Nephron progenitor cell (in vitro differentiated cells): ENCODE measurements at regions not wholly inside any gene's neighbourhood (a gene's known extent, or its start where the extent isn't known, plus 50 kb on each side); places are given as distances from the start of the nearest gene placed in this dataset.
A peak's percentile ranks its signal among the peaks of the same experiment; 100 is the strongest.

Experiments used
- DNase-seq: peaks from one replicate; pipeline ENCODE4 v3.0.0; 2021
- H3K27ac Mint-ChIP-seq: 2 replicates; pipeline ENCODE4 v1.8.0; 2021; ENCODE audit warnings: mild to moderate bottlenecking, moderate library complexity, mixed read lengths
- H3K27me3 Mint-ChIP-seq: 2 replicates; pipeline ENCODE4 v1.8.0; 2021; ENCODE audit warnings: mild to moderate bottlenecking, low read depth, mixed read lengths; ENCODE audit not compliant: poor library complexity
- H3K36me3 Mint-ChIP-seq: 2 replicates; pipeline ENCODE4 v1.8.0; 2021; ENCODE audit warnings: low read depth, mixed read lengths
- H3K4me1 Mint-ChIP-seq: 2 replicates; pipeline ENCODE4 v1.8.0; 2021; ENCODE audit warnings: mixed read lengths
- H3K4me3 Mint-ChIP-seq: 2 replicates; pipeline ENCODE4 v1.8.0; 2021; ENCODE audit warnings: mild to moderate bottlenecking, moderate library complexity, mixed read lengths
- H3K9me3 Mint-ChIP-seq: 2 replicates; pipeline ENCODE4 v1.8.0; 2021; ENCODE audit warnings: mild to moderate bottlenecking, moderate library complexity, mixed read lengths
- CTCF ChIP-seq: fragments of 200-600 bp; sonication (generic); IDR thresholded peaks from 2 replicates; pipeline ENCODE4 v1.5.0; 2021; ENCODE audit warnings: antibody characterized with exemption

DNA sequence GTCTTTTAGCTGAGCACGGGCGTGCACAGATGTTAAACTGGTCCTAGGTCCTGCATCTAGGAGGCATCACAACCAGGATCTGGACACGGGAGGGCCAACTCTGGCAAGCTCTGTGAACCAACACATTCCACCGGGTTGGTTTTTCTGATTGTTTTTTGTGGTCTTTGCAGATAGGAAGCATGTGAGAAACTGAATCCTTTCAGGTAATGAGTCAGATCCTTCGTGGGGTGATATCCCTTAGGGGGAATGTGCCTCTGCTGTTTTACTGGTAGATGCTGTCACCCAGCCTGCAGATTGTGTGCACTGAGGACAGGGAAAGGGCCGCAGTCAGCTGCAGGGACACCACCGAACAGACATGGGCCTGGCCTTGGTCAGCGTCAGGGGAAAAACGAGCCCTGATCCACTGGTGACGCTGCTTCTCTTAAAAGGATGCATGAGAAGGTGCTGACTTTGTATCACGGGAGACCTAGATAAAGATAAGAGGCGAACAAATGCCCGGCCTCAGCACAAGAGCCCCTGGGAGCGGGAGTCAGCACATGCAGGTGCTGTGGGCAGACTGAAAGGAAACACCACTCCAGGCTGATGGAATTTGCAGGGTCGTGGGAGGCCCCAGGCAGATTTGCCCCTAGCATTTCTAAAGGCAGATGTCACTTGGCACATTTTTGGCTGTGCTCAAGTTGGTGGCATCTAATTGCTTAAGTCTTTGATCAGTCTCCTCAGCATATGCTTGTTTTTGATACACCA lies 51.1 kb downstream of the DOP1B start:
- no peak overlapping the region for H3K27ac Mint-ChIP-seq
- no peaks in the 10 kb centered on the region for H3K36me3 Mint-ChIP-seq
- DNase-seq: no peak
- H3K4me3 Mint-ChIP-seq: no peak overlapping the region
- H3K27me3 Mint-ChIP-seq: no peaks in the 10 kb centered on the region
- peaks cover 48% of the 10 kb centered on the region for H3K4me1 Mint-ChIP-seq
- H3K9me3 Mint-ChIP-seq: no peaks in the 10 kb centered on the region
- TF ChIP-seq CTCF: no peak

DNA sequence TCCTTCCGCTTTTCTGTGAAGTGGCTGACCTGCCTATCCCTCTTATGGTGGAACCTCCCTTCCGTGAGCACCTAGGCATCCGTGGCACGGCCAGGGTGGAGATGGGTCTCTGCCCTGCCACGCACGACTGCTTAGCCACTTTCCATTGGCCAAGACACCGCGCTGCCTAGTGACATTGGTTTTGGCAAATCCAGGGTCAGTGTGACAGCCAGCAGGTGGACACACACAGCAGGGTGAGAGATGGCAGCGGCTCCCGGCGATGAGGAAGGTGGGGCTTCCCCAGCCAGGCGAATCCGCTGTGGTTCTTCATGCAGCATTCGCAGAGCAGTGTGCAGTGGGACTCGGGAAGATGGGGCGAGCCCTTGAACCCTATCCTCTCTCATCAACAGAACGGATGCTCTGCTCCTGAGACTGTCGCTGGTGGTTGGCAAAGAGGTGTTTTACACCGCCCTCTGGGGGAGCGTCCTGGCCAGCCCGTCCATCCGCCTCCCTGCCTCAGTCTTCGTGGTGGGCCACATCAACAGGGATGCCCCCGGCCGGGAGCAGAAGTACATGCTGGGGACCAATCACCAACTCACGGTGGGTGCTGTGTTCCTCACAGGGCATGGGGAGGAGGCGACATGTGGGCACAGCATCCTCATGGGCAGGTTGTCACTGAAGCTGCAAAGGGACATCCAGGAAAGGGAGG lies 51.8 kb downstream of the DOP1B start:
- H3K4me1 Mint-ChIP-seq: peaks cover 42% of the 10 kb centered on the region
- no peak for DNase-seq
- H3K27ac Mint-ChIP-seq: no peak overlapping the region
- no peaks in the 10 kb centered on the region for H3K9me3 Mint-ChIP-seq
- H3K27me3 Mint-ChIP-seq: no peaks in the 10 kb centered on the region
- H3K4me3 Mint-ChIP-seq: no peak overlapping the region
- H3K36me3 Mint-ChIP-seq: no peaks in the 10 kb centered on the region
- TF ChIP-seq CTCF: no peak

DNA sequence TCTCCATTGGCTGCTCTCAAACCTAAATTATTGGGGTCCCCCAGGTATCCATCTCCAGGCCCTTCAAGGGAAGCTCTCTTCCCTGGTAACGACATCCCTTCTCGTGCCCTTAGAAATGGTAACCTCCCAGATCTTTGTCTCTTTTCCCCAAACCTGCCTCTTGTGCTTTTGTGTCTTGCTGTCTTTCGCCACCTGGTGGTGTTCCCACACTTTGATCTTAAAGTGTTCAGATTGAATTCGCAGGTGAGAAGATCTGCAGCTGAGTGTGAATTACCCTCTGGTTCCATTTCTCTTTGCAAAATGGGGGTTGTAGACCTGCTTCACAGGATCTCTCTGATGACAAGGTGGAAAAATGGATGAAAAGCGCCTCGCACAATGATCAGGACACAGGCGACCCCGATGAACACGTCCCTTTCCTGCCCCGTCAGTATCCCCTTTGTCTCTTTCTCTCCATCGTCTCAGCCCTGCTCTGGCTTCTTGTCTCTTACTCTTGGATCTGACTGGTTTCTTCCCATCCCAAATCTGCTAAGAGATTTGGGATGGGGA lies 53.1 kb downstream of the DOP1B start:
- H3K27ac Mint-ChIP-seq: no peak overlapping the region
- H3K4me3 Mint-ChIP-seq: no peak overlapping the region
- no peaks in the 10 kb centered on the region for H3K36me3 Mint-ChIP-seq

GRCh38 chr21:36210779-36211659 lies 54.4 kb downstream of the DOP1B start:
- Mint-ChIP-seq H3K27me3 (no peaks in the 10 kb centered on the region), H3K4me3 (no peak overlapping the region), H3K9me3 (no peaks in the 10 kb centered on the region), H3K36me3 (no peaks in the 10 kb centered on the region), H3K27ac (peak overlapping the region; percentile 68), H3K4me1 (peaks cover 37% of the 10 kb centered on the region)
- DNase-seq: no peak
- TF ChIP-seq CTCF: no peak

More for the DNA sequence above, 53.1 kb downstream of the DOP1B start:
- no peak for DNase-seq
- H3K27me3 Mint-ChIP-seq: no peaks in the 10 kb centered on the region
- H3K9me3 Mint-ChIP-seq: no peaks in the 10 kb centered on the region
- H3K4me1 Mint-ChIP-seq: peaks cover 37% of the 10 kb centered on the region
- TF ChIP-seq CTCF: no peak

DNA sequence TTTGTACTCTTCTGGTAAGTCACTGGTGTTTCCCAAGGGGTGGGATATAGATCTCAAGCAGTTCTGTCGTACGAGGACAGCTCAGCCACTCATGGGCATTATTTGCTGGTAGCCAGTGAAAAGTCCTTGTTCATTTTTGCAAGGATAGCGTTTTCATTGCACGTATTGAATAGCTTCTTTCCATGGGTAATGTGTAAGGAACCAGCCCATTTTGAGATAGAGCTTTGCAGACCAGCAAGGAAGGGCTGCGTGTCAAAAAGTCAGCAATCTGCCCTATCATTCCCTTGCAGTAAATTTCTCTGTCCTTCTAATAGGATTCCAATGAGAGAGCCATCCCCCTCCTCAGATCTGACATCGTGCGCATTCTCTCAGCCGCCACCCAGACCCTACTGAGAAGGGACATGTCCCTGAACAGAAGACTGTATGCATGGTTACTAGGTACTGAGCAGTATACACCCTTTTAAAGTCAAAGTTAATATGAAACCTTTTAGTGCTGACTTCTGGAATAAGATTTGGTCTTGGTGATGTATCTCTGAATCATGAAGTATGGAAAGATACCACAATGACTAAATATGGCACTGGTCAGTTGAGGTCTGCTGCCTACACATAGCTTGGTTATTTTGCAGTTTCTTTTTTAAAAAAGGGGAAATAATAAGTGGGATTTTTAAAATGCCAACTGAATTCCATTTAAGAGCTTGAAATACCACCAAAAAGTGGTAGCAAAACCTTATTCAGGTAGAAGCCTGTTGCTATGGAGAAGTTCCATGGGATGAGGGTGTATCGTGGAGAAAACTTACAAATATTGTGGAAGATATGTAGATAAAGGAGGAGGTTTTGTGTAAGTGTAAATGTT lies 55.3 kb downstream of the DOP1B start:
- Mint-ChIP-seq H3K4me1 (peaks cover 37% of the 10 kb centered on the region), H3K27me3 (no peaks in the 10 kb centered on the region), H3K4me3 (no peak overlapping the region), H3K27ac (no peak overlapping the region), H3K9me3 (no peaks in the 10 kb centered on the region), H3K36me3 (no peaks in the 10 kb centered on the region)
- no peak for DNase-seq
- no peak for TF ChIP-seq CTCF
